ENCODE measurements at regions not wholly inside any gene's neighbourhood (a gene's known extent, or its start where the extent isn't known, plus 50 kb on each side); places are given as distances from the start of the nearest gene placed in this dataset.

- no peak for DNase-seq (ENCODE audit: low spot score)
These were observed 149.1 kb upstream of the PCDH10 start for GRCh38 chr4:133000012-133000411.

- no peak for DNase-seq (ENCODE audit: low spot score)
These were observed 145.9 kb upstream of the PCDH10 start for GRCh38 chr4:133003169-133003568.

- DNase-seq (ENCODE audit: low spot score), result no peak
These were observed 134.5 kb upstream of the PCDH10 start for GRCh38 chr4:133014473-133015135.

GRCh38 chr4:133045288-133045687 lies 103.8 kb upstream of the PCDH10 start:
- no peak for DNase-seq (ENCODE audit: low spot score)

- no peak for DNase-seq (ENCODE audit: low spot score)
These were observed 102.9 kb upstream of the PCDH10 start for GRCh38 chr4:133046156-133046555.

GRCh38 chr4:133058701-133059100 lies 90.4 kb upstream of the PCDH10 start:
- no peak for DNase-seq (ENCODE audit: low spot score)

GRCh38 chr4:133059117-133059516 lies 90.0 kb upstream of the PCDH10 start:
- DNase-seq (ENCODE audit: low spot score), result no peak

GRCh38 chr4:133062851-133063250 lies 86.2 kb upstream of the PCDH10 start:
- DNase-seq (ENCODE audit: low spot score), result no peak

- DNase-seq (ENCODE audit: low spot score), result no peak
These were observed 81.0 kb upstream of the PCDH10 start for GRCh38 chr4:133068083-133068482.

GRCh38 chr4:133081246-133081645 lies 67.8 kb upstream of the PCDH10 start:
- DNase-seq (ENCODE audit: low spot score), result no peak

GRCh38 chr4:133084421-133084820 lies 64.7 kb upstream of the PCDH10 start:
- no peak for DNase-seq (ENCODE audit: low spot score)

GRCh38 chr4:133095591-133095990 lies 53.5 kb upstream of the PCDH10 start:
- no peak for DNase-seq (ENCODE audit: low spot score)

- no peak for DNase-seq (ENCODE audit: low spot score)
These were observed 52.1 kb upstream of the PCDH10 start for GRCh38 chr4:133096972-133097371.

All from mesenteric fat pad (tissue), 1 donor.